Small intestine (tissue), 7 donors: ENCODE measurements at regions not wholly inside any gene's neighbourhood (a gene's known extent, or its start where the extent isn't known, plus 50 kb on each side); places are given as distances from the start of the nearest gene placed in this dataset.
"Not testable (repeated sequence)": the region's sequence is repeated elsewhere in the genome, so short reads cannot be mapped to it uniquely, and the experiment has no call there.

Experiments used
- DNase-seq, 2 donors: peaks; one replicate each; pipeline versions ENCODE4 v3.0.0 to v3.0.0-alpha.2; 2013
- FAIRE-seq: peaks from 2 replicates; lab custom pipeline; 2012; peaks lifted over from hg19 to GRCh38; lab: Jason Lieb, UNC
- H3K27ac ChIP-seq, 3 donors: one replicate each; pipeline ENCODE4 v1.5.1; 2013; ENCODE audit warnings: low read length in 2 of 3, mild to moderate bottlenecking in 2 of 3, control low read depth in 1 of 3, inconsistent platforms in 1 of 3, low read depth in 1 of 3, moderate library complexity in 1 of 3
- H3K27me3 ChIP-seq, 3 donors: one replicate each; pipeline ENCODE4 v1.6.1; 2013; ENCODE audit warnings: low read length in 3 of 3, inconsistent platforms in 1 of 3; ENCODE audit not compliant: control insufficient read depth in 3 of 3, insufficient read depth in 3 of 3
- H3K36me3 ChIP-seq, 3 donors: one replicate each; pipeline ENCODE4 v1.6.1; 2013; ENCODE audit warnings: low read length in 3 of 3, inconsistent platforms in 1 of 3, low read depth in 1 of 3, mild to moderate bottlenecking in 1 of 3, moderate library complexity in 1 of 3; ENCODE audit not compliant: control insufficient read depth in 3 of 3, insufficient read depth in 2 of 3
- H3K4me1 ChIP-seq, 3 donors: one replicate each; pipeline ENCODE4 v1.6.1; 2013; ENCODE audit warnings: low read length in 2 of 3, inconsistent platforms in 1 of 3, low read depth in 1 of 3, mild to moderate bottlenecking in 1 of 3, moderate library complexity in 1 of 3; ENCODE audit not compliant: control insufficient read depth in 3 of 3, insufficient read depth in 2 of 3
- H3K4me3 ChIP-seq, 3 donors: one replicate each; pipeline ENCODE4 v1.5.1; 2013; ENCODE audit warnings: low read length in 3 of 3, control low read depth in 1 of 3, inconsistent platforms in 1 of 3, low read depth in 1 of 3, mild to moderate bottlenecking in 1 of 3, moderate library complexity in 1 of 3
- H3K9me3 ChIP-seq, 2 donors: one replicate each; pipeline ENCODE4 v1.6.1; 2013; ENCODE audit warnings: low read depth in 1 of 2, low read length in 1 of 2; ENCODE audit not compliant: control insufficient read depth in 2 of 2, insufficient read depth in 1 of 2
- WGBS, 3 donors: extraction: QIAGEN DNeasy Blood & Tissue Kit; methylation state at CpG; one replicate each; pipeline ENCODE4 v1.1.7; 2013; 5-methylcytosine and 5-hydroxymethylcytosine counted together
- donor health status: healthy with polysubstance abuse.
- donor health status: control.
- donor health status: control.
- donor health status: Bipolar disorder and iron deficiency.
- donor health status: healthy.

DNA sequence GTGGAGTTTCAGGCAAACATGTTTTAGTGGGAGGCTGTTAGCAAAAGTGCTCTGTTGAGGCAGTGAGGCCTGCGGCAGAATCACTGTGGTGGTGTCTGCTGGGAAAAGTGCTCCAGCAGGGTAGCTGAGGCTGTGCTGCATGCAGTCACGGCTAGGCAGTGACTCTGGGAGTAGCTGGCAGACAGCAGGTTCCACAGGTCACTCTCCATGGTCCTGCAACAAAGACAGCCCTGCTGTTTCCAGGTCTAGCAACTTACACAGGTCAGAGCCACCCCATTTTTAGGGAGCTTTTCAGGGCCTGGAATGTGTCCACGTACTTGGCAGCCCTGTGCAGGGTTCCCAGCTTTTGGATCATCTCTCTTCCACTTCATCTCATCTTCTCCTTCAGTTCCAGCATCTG lies 184.3 kb downstream of the NAA11 start:
- Histone ChIP-seq H3K9me3 (no peaks in the 10 kb centered on the region), H3K27ac (no peak overlapping the region), H3K36me3 (no peaks in the 10 kb centered on the region), H3K27me3 (no peaks in the 10 kb centered on the region), H3K4me1 (no peaks in the 10 kb centered on the region), H3K4me3 (no peak overlapping the region)
- FAIRE-seq (no peak), DNase-seq (peak; percentile 1 to 4)
- 12 to 42% (median 39%) methylated on average over 3 of the region's 3 CpGs for WGBS, 3 donors

- H3K4me1 ChIP-seq: no peaks in the 10 kb centered on the region
- no peaks in the 10 kb centered on the region for H3K27me3 ChIP-seq
- H3K27ac ChIP-seq: no peak overlapping the region
- H3K36me3 ChIP-seq: no peaks in the 10 kb centered on the region
- H3K9me3 ChIP-seq: no peaks in the 10 kb centered on the region
- H3K4me3 ChIP-seq: no peak overlapping the region
- FAIRE-seq (no peak), DNase-seq (no peak)
These were observed 191.1 kb downstream of the NAA11 start for GRCh38 chr4:79134767-79135166.

DNA sequence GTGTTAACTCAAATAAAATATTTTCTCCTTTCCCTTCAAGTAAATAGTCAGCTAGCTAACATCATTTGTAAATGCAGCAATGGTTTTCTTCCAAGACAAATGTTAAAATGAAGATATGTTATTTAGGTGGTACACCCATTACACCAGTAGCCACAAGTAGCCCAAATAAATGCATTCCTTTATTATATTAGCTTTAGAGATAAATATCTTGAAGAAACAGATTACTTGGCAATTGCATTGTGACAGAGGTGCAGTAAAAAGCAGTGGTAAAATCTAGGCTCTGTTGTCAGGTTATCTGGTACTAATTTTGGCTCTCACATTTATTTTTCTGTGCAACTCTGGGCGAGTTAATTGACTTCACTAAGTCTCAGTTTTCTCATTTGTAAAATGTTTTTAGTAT lies 193.0 kb downstream of the NAA11 start:
- 29 to 60% (median 55%) methylated on average over 1 of the region's 1 CpG for WGBS, 3 donors
- no peak overlapping the region for H3K4me3 ChIP-seq
- no peaks in the 10 kb centered on the region for H3K4me1 ChIP-seq
- FAIRE-seq (no peak), DNase-seq (no peak)
- no peaks in the 10 kb centered on the region for H3K36me3 ChIP-seq
- H3K27ac ChIP-seq: no peak overlapping the region
- no peaks in the 10 kb centered on the region for H3K9me3 ChIP-seq
- no peaks in the 10 kb centered on the region for H3K27me3 ChIP-seq

- Histone ChIP-seq H3K27ac (no peak overlapping the region), H3K4me3 (no peak overlapping the region), H3K4me1 (no peaks in the 10 kb centered on the region), H3K27me3 (no peaks in the 10 kb centered on the region), H3K9me3 (peaks cover 0 to 19% of the 10 kb centered on the region in 2 donors), H3K36me3 (no peaks in the 10 kb centered on the region)
- 93 to 97% (median 96%) methylated on average over 21 to 27 of the region's 27 CpGs for WGBS, 3 donors
- DNase-seq (no peak), FAIRE-seq (no peak)
These were observed 182.7 kb upstream of the PAQR3 start for GRCh38 chr4:79121875-79122358.

DNA sequence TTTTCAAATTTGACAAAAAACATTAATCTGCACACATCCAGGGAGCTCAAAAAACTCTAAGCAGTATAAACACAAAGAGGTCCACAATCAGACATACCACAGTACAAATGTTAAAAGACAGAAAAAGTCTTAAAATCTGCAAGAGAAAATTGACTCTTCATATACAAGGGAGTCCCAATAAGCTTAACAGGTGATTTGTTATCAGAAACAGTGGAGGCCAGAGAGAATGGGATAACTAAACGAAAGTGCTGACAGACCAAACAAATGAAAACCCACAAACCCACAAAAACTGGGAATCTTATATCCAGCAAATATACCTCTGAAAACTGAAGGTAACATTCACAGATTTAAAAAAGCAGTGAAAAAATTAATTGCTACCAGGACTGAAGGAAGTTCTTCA lies 182.0 kb upstream of the PAQR3 start:
- 83 to 92% (median 85%) methylated on average over 1 of the region's 1 CpG for whole genome bisulfite sequencing, 3 donors
- no peaks in the 10 kb centered on the region for H3K36me3 ChIP-seq
- H3K4me3 ChIP-seq: no peak overlapping the region
- DNase-seq (no peak), FAIRE-seq (no peak)
- no peak overlapping the region for H3K27ac ChIP-seq
- no peaks in the 10 kb centered on the region for H3K27me3 ChIP-seq
- no peaks in the 10 kb centered on the region for H3K4me1 ChIP-seq
- H3K9me3 ChIP-seq: peaks cover 0 to 19% of the 10 kb centered on the region in 2 donors

- FAIRE-seq, H3K4me1 ChIP-seq, H3K4me3 ChIP-seq, H3K27me3 ChIP-seq, DNase-seq, H3K36me3 ChIP-seq, H3K27ac ChIP-seq: not testable (repeated sequence)
- peaks cover 0 to 18% of the 10 kb centered on the region in 2 donors for H3K9me3 ChIP-seq
- 37 to 64% (median 64%) methylated on average over 4 of the region's 4 CpGs for WGBS, 3 donors
These were observed 177.8 kb upstream of the PAQR3 start for GRCh38 chr4:79117051-79117450.

- 83 to 89% (median 85%) methylated on average over 1 of the region's 1 CpG for WGBS, 3 donors
- H3K36me3 ChIP-seq: no peaks in the 10 kb centered on the region
- FAIRE-seq (no peak), DNase-seq (no peak)
- no peaks in the 10 kb centered on the region for H3K9me3 ChIP-seq
- no peak overlapping the region for H3K4me3 ChIP-seq
- no peaks in the 10 kb centered on the region for H3K27me3 ChIP-seq
- no peak overlapping the region for H3K27ac ChIP-seq
- H3K4me1 ChIP-seq: no peaks in the 10 kb centered on the region
These were observed 167.8 kb upstream of the PAQR3 start for GRCh38 chr4:79107014-79107413.

GRCh38 chr4:79088946-79089691 lies 149.9 kb upstream of the PAQR3 start:
- Histone ChIP-seq H3K4me3 (no peak overlapping the region), H3K27ac (no peak overlapping the region), H3K4me1 (no peaks in the 10 kb centered on the region), H3K36me3 (no peaks in the 10 kb centered on the region), H3K9me3 (no peaks in the 10 kb centered on the region), H3K27me3 (no peaks in the 10 kb centered on the region)
- FAIRE-seq (no peak), DNase-seq (no peak)

GRCh38 chr4:79087071-79087470 lies 147.8 kb upstream of the PAQR3 start:
- 86 to 94% (median 89%) methylated on average over 3 of the region's 3 CpGs for WGBS, 3 donors
- DNase-seq: no peak
- Histone ChIP-seq H3K27ac (no peak overlapping the region), H3K4me1 (no peaks in the 10 kb centered on the region), H3K36me3 (no peaks in the 10 kb centered on the region), H3K4me3 (no peak overlapping the region), H3K27me3 (no peaks in the 10 kb centered on the region), H3K9me3 (no peaks in the 10 kb centered on the region)
- FAIRE-seq: no peak
